Bronchial epithelial cell (primary cell): ENCODE measurements at regions not wholly inside any gene's neighbourhood (a gene's known extent, or its start where the extent isn't known, plus 50 kb on each side); places are given as distances from the start of the nearest gene placed in this dataset.

ENCODE experiments used
- DNase-seq: peaks from one replicate; pipeline ENCODE4 v3.0.0-alpha.2; 2010; ENCODE audit warnings: low read depth
- FAIRE-seq: peaks from 2 replicates; lab custom pipeline; 2011; peaks lifted over from hg19 to GRCh38; lab: Jason Lieb, UNC
- H3K27me3 ChIP-seq: 2 replicates; pipeline ENCODE4 v1.5.1; 2011; ENCODE audit warnings: low read length; ENCODE audit not compliant: control insufficient read depth, insufficient read depth
- H3K36me3 ChIP-seq: 2 replicates; pipeline ENCODE4 v1.5.1; 2011; ENCODE audit warnings: low read length; ENCODE audit not compliant: control insufficient read depth, insufficient read depth
- H3K4me3 ChIP-seq: 2 replicates; pipeline ENCODE4 v1.5.1; 2011; ENCODE audit warnings: mild to moderate bottlenecking, low read depth, low read length, control low read depth
- CTCF ChIP-seq: IDR thresholded peaks from 2 replicates; pipeline ENCODE4 v1.5.1; 2011; ENCODE audit warnings: mild to moderate bottlenecking, moderate library complexity, low read length, control low read depth, inconsistent platforms; ENCODE audit not compliant: insufficient read depth, severe bottlenecking

- Histone ChIP-seq H3K36me3 (no peaks in the 10 kb centered on the region), H3K4me3 (no peak overlapping the region), H3K27me3 (no peaks in the 10 kb centered on the region)
- FAIRE-seq (no peak), DNase-seq (no peak)
- no peak for TF ChIP-seq CTCF
Measured at GRCh38 chr2:42906557-42907411, 114.4 kb upstream of the HAAO start.

- TF ChIP-seq CTCF = no peak
- H3K4me3 ChIP-seq = no peak overlapping the region
- DNase-seq (no peak), FAIRE-seq (no peak)
- H3K36me3 ChIP-seq = no peaks in the 10 kb centered on the region
- no peaks in the 10 kb centered on the region for H3K27me3 ChIP-seq
Measured at GRCh38 chr2:42906111-42906556, 113.8 kb upstream of the HAAO start.

- Histone ChIP-seq H3K27me3 (no peaks in the 10 kb centered on the region), H3K4me3 (no peak overlapping the region), H3K36me3 (no peaks in the 10 kb centered on the region)
- DNase-seq (no peak), FAIRE-seq (no peak)
- TF ChIP-seq CTCF = no peak
Measured at GRCh38 chr2:42905341-42906110, 113.1 kb upstream of the HAAO start.

GRCh38 chr2:42904576-42904876 is 112.1 kb upstream of the HAAO start:
- H3K36me3 ChIP-seq = no peaks in the 10 kb centered on the region
- no peak overlapping the region for H3K4me3 ChIP-seq
- H3K27me3 ChIP-seq = no peaks in the 10 kb centered on the region
- TF ChIP-seq CTCF = no peak
- DNase-seq = peak; percentile 45
- no peak for FAIRE-seq

- no peak for FAIRE-seq
- DNase-seq = peak; percentile 74
- Histone ChIP-seq H3K27me3 (no peaks in the 10 kb centered on the region), H3K36me3 (no peaks in the 10 kb centered on the region), H3K4me3 (no peak overlapping the region)
- no peak for TF ChIP-seq CTCF
Measured at GRCh38 chr2:42903821-42904575, 111.6 kb upstream of the HAAO start.
